Body of pancreas (tissue), 4 donors: ENCODE measurements at regions not wholly inside any gene's neighbourhood (a gene's known extent, or its start where the extent isn't known, plus 50 kb on each side); places are given as distances from the start of the nearest gene placed in this dataset.

Source experiments
- ATAC-seq: fragments of 150-250 bp; one replicate; pipeline ENCODE4 v1.9.1; 2016
- DNase-seq, 4 donors: peaks; one replicate each; pipeline ENCODE4 v3.0.0-alpha.2; 2019
- H3K27ac ChIP-seq, 4 donors: fragments of 200-600 bp; sonication (generic); 1 replicate in 3 of 4; 2 replicates in 1 of 4; pipeline versions ENCODE4 v1.5.1 to v1.6.1; 2016 to 2019; ENCODE audit warnings: mild to moderate bottlenecking in 1 of 4, mixed read lengths in 1 of 4, moderate library complexity in 1 of 4
- H3K27me3 ChIP-seq, 2 donors: fragments of 200-600 bp; sonication (generic); one replicate each; pipeline ENCODE4 v1.6.0; 2016; ENCODE audit warnings: mild to moderate bottlenecking in 1 of 2
- H3K36me3 ChIP-seq, 2 donors: fragments of 200-600 bp; sonication (generic); replicated peaks in 1 of 2; 2 replicates each; pipeline ENCODE4 v1.5.1; 2016; ENCODE audit warnings: low read depth in 2 of 2; ENCODE audit not compliant: insufficient read depth in 1 of 2
- H3K4me1 ChIP-seq: fragments of 200-600 bp; sonication (generic); one replicate; pipeline ENCODE4 v1.6.0; 2016
- H3K4me3 ChIP-seq, 2 donors: fragments of 200-600 bp; sonication (generic); 1 replicate in 1 of 2; 2 replicates in 1 of 2; pipeline ENCODE4 v1.5.1; 2016 to 2019
- H3K9me3 ChIP-seq, 3 donors: fragments of 200-600 bp; sonication (generic); 1 replicate in 2 of 3; 2 replicates in 1 of 3; pipeline ENCODE4 v1.5.1; 2016
- POLR2A ChIP-seq, 3 donors: fragments of 450-650 bp; IDR thresholded peaks; one replicate each; pipeline ENCODE4 v1.6.1; 2016; ENCODE audit warnings: antibody characterized with exemption in 3 of 3, mild to moderate bottlenecking in 2 of 3
- WGBS, 2 donors: methylation state at CpG; one replicate each; pipeline ENCODE4 v1.1.5; 2017; 5-methylcytosine and 5-hydroxymethylcytosine counted together
- intact Hi-C: fragments of 100-400 bp; cut with DNase I; formaldehyde crosslinking; loops from one replicate; pipeline ENCODE4 v1.15.1; 2023
- TF ChIP-seq, protein P1 (sequence below), 7 experiments: fragments of 450-650 bp in 4 of 7; fragments of 200-600 bp in 3 of 7; sonication (generic) in 3 of 7; IDR thresholded peaks; one replicate each; pipeline ENCODE4 v1.5.1; 2016 to 2019; ENCODE audit warnings: antibody characterized with exemption in 7 of 7

DNA sequence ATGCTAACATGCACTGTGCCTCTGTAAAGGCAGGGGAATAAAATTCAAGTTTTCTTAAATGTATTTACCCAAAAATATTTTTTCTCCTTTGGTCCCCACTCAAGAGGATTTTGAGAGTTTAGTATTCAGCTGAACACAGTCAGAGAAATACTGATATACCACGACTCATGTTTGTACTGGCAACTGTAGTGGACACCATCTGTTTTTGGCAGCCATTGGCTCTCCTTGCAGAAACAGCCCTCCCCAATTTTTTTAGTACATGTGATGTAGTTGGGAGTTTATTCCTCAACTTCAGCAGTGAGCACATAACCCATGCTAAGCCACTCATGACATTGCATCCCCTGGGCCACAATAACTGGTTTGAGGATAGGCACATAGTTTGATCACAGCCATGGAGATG lies 154.8 kb upstream of the POU3F1 start:
- no peak overlapping the region for H3K27ac ChIP-seq
- H3K4me1 ChIP-seq, result no peaks in the 10 kb centered on the region
- WGBS, 2 donors, result 23 to 44% methylated on average over 1 of the region's 1 CpG
- ATAC-seq, result no peak
- no peaks in the 10 kb centered on the region for H3K27me3 ChIP-seq
- TF ChIP-seq, protein P1, sequence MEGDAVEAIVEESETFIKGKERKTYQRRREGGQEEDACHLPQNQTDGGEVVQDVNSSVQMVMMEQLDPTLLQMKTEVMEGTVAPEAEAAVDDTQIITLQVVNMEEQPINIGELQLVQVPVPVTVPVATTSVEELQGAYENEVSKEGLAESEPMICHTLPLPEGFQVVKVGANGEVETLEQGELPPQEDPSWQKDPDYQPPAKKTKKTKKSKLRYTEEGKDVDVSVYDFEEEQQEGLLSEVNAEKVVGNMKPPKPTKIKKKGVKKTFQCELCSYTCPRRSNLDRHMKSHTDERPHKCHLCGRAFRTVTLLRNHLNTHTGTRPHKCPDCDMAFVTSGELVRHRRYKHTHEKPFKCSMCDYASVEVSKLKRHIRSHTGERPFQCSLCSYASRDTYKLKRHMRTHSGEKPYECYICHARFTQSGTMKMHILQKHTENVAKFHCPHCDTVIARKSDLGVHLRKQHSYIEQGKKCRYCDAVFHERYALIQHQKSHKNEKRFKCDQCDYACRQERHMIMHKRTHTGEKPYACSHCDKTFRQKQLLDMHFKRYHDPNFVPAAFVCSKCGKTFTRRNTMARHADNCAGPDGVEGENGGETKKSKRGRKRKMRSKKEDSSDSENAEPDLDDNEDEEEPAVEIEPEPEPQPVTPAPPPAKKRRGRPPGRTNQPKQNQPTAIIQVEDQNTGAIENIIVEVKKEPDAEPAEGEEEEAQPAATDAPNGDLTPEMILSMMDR (IDR thresholded peaks at IDR 0.05), result no peak
- no peak for TF ChIP-seq POLR2A (IDR thresholded peaks at IDR 0.05)
- DNase-seq, result no peak
- H3K9me3 ChIP-seq, result no peaks in the 10 kb centered on the region
- H3K36me3 ChIP-seq, result no peaks in the 10 kb centered on the region
- no peak overlapping the region for H3K4me3 ChIP-seq
- intact Hi-C loops, result no loop called here

DNA sequence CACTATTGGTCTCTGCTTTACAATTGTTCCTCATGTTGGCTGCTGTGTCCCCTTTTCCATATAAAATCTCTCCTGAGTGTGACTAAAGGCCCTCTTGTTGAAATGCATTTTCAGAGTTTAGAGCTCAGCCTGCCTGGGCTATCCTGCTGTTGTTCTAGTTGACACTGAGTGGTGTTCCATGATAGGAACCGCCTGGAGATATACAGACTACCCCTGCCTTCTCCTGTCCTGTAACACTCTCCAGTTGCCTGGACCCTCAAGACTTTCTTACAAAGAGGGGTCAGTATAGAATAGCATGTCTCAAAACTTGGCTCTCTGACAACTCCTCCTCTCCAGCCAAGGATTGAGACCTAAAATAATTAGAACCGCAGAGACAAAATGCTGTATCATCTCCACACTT lies 152.0 kb upstream of the POU3F1 start:
- WGBS, 2 donors, result 58 to 91% methylated on average over 2 of the region's 2 CpGs
- no peak overlapping the region for H3K27ac ChIP-seq
- H3K27me3 ChIP-seq, result no peaks in the 10 kb centered on the region
- no peaks in the 10 kb centered on the region for H3K4me1 ChIP-seq
- intact Hi-C loops, result no loop called here
- DNase-seq, result no peak
- no peaks in the 10 kb centered on the region for H3K9me3 ChIP-seq
- H3K4me3 ChIP-seq, result no peak overlapping the region
- no peaks in the 10 kb centered on the region for H3K36me3 ChIP-seq
- TF ChIP-seq, protein P1 (IDR thresholded peaks at IDR 0.05), result no peak
- no peak for TF ChIP-seq POLR2A (IDR thresholded peaks at IDR 0.05)
- ATAC-seq, result no peak

DNA sequence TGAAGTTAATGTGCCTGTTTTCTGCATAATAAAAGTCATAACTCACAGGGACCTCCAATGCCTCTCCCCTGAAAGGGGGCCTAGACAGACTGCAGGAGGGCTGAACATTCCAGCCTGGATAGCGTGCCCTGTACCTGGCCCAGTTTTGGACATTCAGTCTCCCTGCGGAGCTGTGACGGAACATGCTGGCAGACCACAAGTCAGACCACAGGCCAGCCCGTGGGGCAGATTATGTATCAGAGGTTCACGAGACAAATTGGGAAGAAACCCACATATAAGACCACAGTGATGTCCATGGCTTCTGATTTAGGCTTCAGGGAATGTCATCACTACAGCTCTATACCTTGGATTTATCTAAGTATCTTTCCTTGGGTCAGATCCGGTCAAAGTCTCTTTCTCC lies 151.5 kb upstream of the POU3F1 start:
- WGBS, 2 donors, result 75 to 77% methylated on average over 6 of the region's 6 CpGs
- no peak for ATAC-seq
- intact Hi-C loops, result no loop called here

DNA sequence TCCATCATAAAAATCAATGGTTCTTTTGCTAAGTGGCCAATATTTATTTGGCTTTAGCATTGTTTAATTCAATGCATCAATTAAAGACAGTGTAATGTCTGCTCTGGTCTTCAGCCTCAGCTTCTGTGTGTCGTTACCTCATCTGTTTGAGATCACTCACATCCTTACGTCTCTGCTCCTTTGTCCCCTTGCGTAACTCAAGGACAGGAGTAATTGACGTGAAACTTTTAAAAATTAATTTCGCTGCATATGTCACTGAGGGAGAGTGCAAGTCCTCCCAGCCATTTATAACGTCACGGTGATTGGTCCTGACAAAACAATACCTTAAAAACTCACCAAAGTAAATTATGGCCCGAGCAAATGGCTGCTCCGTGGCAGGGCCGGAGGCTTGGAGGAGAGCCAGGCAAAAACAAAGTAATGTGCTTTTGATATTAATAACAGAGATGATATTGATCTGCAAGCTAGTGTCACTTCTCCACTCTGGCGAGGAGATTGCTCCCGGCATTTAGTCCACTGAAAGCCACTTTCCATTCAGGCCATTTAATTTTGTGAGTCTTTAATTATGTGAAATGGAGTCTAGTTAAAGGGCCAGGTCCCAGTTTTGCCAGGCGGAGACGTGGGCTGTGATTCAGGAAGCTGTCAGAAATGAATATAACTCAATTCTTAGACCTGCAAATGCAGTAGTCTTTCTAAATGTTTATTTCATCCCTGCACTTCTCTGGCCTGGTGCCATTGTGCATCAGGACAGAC lies 150.9 kb upstream of the POU3F1 start:
- Histone ChIP-seq H3K27me3 (no peaks in the 10 kb centered on the region), H3K4me1 (no peaks in the 10 kb centered on the region), H3K9me3 (no peaks in the 10 kb centered on the region), H3K27ac (no peak overlapping the region), H3K36me3 (no peaks in the 10 kb centered on the region), H3K4me3 (no peak overlapping the region)
- 31 to 42% methylated on average over 14 of the region's 14 CpGs for WGBS, 2 donors
- intact Hi-C loops, result no loop called here
- ATAC-seq, result no peak
- no peak for DNase-seq
- TF ChIP-seq, protein P1 (IDR thresholded peaks at IDR 0.05), result no peak
- no peak for TF ChIP-seq POLR2A (IDR thresholded peaks at IDR 0.05)

More for the DNA sequence above, 151.5 kb upstream of the POU3F1 start:
- Histone ChIP-seq H3K27ac (no peak overlapping the region), H3K9me3 (no peaks in the 10 kb centered on the region), H3K4me3 (no peak overlapping the region), H3K36me3 (no peaks in the 10 kb centered on the region), H3K4me1 (no peaks in the 10 kb centered on the region), H3K27me3 (no peaks in the 10 kb centered on the region)
- TF ChIP-seq, protein P1 (IDR thresholded peaks at IDR 0.05), result no peak
- no peak for TF ChIP-seq POLR2A (IDR thresholded peaks at IDR 0.05)
- no peak for DNase-seq

DNA sequence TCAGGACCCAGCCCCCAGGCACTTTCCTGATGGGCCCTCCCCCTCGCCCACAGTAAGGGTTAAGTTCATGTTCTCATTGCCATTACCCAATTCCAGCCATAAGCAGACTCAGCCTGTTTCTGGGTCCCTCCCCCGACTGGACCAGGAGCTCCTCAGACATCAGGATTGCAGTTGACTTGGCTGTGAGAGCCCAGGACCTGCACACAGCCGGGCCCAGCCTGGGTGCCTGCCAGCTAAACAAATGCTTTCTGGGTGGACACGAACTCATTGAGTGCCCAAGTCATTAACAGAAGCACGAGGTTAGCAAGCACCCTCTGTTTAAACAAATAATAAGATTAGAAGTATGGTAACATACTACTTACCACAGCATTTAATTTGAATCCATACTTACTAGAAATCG lies 147.9 kb upstream of the POU3F1 start:
- WGBS, 2 donors, result 21 to 27% methylated on average over 5 to 6 of the region's 6 CpGs
- intact Hi-C loops, result no loop called here
- Histone ChIP-seq H3K9me3 (no peaks in the 10 kb centered on the region), H3K4me3 (no peak overlapping the region), H3K36me3 (no peaks in the 10 kb centered on the region), H3K27me3 (no peaks in the 10 kb centered on the region), H3K4me1 (no peaks in the 10 kb centered on the region), H3K27ac (no peak overlapping the region)
- peak in 2 of 4 donors; percentile 18 to 23 for DNase-seq
- TF ChIP-seq, protein P1 (IDR thresholded peaks at IDR 0.05), result no peak
- TF ChIP-seq POLR2A (IDR thresholded peaks at IDR 0.05), result no peak
- ATAC-seq, result no peak
